ENCODE measurements at regions not wholly inside any gene's neighbourhood (a gene's known extent, or its start where the extent isn't known, plus 50 kb on each side); places are given as distances from the start of the nearest gene placed in this dataset.

DNA sequence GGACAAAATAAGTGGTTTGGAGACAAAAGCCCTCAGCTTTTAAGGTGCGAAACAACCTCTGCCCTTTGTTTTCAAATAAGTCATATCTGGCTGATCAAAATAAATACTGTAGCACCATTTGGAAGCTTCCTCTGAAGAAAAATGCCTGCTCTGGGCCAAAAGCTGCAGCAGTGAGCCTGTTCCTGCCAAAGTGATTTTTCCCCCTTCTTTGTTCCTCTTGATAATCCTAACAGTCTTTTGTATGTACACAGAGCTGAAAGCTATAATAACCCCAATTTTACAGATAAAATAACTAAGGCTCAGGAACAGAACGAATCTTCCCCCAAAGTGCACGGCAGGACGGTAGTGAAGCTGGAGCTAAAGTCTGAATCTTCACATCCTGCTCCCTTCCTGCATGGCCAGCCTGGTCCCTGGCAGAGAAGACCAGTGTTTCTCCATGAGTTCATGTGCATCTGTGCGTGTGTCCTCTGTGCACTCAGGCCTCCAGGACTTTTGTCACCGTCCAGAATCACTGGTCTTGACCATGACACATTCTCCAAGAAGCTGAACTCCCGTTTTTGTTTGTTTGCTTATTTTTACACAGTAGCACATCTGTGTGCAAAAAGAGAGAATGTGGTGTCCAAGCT is 2114.1 kb upstream of the PIK3C3 start (continued):
- TF ChIP-seq, protein P1, sequence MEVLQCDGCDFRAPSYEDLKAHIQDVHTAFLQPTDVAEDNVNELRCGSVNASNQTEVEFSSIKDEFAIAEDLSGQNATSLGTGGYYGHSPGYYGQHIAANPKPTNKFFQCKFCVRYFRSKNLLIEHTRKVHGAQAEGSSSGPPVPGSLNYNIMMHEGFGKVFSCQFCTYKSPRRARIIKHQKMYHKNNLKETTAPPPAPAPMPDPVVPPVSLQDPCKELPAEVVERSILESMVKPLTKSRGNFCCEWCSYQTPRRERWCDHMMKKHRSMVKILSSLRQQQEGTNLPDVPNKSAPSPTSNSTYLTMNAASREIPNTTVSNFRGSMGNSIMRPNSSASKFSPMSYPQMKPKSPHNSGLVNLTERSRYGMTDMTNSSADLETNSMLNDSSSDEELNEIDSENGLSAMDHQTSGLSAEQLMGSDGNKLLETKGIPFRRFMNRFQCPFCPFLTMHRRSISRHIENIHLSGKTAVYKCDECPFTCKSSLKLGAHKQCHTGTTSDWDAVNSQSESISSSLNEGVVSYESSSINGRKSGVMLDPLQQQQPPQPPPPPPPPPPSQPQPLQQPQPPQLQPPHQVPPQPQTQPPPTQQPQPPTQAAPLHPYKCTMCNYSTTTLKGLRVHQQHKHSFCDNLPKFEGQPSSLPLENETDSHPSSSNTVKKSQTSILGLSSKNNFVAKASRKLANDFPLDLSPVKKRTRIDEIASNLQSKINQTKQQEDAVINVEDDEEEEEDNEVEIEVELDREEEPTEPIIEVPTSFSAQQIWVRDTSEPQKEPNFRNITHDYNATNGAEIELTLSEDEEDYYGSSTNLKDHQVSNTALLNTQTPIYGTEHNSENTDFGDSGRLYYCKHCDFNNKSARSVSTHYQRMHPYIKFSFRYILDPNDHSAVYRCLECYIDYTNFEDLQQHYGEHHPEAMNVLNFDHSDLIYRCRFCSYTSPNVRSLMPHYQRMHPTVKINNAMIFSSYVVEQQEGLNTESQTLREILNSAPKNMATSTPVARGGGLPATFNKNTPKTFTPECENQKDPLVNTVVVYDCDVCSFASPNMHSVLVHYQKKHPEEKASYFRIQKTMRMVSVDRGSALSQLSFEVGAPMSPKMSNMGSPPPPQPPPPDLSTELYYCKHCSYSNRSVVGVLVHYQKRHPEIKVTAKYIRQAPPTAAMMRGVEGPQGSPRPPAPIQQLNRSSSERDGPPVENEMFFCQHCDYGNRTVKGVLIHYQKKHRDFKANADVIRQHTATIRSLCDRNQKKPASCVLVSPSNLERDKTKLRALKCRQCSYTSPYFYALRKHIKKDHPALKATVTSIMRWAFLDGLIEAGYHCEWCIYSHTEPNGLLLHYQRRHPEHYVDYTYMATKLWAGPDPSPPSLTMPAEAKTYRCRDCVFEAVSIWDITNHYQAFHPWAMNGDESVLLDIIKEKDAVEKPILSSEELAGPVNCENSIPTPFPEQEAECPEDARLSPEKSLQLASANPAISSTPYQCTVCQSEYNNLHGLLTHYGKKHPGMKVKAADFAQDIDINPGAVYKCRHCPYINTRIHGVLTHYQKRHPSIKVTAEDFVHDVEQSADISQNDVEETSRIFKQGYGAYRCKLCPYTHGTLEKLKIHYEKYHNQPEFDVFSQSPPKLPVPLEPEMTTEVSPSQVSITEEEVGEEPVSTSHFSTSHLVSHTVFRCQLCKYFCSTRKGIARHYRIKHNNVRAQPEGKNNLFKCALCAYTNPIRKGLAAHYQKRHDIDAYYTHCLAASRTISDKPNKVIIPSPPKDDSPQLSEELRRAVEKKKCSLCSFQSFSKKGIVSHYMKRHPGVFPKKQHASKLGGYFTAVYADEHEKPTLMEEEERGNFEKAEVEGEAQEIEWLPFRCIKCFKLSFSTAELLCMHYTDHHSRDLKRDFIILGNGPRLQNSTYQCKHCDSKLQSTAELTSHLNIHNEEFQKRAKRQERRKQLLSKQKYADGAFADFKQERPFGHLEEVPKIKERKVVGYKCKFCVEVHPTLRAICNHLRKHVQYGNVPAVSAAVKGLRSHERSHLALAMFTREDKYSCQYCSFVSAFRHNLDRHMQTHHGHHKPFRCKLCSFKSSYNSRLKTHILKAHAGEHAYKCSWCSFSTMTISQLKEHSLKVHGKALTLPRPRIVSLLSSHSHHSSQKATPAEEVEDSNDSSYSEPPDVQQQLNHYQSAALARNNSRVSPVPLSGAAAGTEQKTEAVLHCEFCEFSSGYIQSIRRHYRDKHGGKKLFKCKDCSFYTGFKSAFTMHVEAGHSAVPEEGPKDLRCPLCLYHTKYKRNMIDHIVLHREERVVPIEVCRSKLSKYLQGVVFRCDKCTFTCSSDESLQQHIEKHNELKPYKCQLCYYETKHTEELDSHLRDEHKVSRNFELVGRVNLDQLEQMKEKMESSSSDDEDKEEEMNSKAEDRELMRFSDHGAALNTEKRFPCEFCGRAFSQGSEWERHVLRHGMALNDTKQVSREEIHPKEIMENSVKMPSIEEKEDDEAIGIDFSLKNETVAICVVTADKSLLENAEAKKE (CRISPR knock-in tag; IDR thresholded peaks at IDR 0.05) = no peak
- TF ChIP-seq, protein P2, sequence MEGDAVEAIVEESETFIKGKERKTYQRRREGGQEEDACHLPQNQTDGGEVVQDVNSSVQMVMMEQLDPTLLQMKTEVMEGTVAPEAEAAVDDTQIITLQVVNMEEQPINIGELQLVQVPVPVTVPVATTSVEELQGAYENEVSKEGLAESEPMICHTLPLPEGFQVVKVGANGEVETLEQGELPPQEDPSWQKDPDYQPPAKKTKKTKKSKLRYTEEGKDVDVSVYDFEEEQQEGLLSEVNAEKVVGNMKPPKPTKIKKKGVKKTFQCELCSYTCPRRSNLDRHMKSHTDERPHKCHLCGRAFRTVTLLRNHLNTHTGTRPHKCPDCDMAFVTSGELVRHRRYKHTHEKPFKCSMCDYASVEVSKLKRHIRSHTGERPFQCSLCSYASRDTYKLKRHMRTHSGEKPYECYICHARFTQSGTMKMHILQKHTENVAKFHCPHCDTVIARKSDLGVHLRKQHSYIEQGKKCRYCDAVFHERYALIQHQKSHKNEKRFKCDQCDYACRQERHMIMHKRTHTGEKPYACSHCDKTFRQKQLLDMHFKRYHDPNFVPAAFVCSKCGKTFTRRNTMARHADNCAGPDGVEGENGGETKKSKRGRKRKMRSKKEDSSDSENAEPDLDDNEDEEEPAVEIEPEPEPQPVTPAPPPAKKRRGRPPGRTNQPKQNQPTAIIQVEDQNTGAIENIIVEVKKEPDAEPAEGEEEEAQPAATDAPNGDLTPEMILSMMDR (conservative IDR thresholded peaks at IDR 0.05; ENCODE audit: low read depth in 2 of 2) = no peak
- TF ChIP-seq CREB1 (CRISPR knock-in tag; IDR thresholded peaks at IDR 0.05; ENCODE audit: low read depth) (no peak), EZH2phosphoT487 (IDR thresholded peaks at IDR 0.05; ENCODE audit: unreplicated experiment) (no peak)
- TF ChIP-seq, protein P3, sequence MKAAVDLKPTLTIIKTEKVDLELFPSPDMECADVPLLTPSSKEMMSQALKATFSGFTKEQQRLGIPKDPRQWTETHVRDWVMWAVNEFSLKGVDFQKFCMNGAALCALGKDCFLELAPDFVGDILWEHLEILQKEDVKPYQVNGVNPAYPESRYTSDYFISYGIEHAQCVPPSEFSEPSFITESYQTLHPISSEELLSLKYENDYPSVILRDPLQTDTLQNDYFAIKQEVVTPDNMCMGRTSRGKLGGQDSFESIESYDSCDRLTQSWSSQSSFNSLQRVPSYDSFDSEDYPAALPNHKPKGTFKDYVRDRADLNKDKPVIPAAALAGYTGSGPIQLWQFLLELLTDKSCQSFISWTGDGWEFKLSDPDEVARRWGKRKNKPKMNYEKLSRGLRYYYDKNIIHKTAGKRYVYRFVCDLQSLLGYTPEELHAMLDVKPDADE (IDR thresholded peaks at IDR 0.05) = no peak

DNA sequence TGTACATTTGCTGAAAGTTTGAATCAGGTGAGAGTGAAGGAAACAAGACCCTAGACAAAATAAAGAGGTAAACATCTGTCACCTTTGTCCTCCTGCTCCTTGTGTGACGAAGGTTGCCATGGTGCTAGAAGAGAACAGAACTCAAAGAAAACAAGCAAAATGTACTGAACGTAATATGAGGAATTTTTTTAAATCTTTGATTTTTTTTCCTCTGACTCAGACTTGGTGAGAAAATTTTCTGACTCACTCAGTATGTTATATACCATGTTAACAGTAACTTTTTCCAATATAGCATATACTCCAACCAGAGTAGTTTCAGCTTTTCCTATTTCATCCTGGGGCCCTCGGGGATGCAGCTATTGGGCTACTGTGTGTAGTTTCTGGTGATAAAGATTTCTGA is 2114.6 kb upstream of the PIK3C3 start:
- Mint-ChIP-seq H3K27me3 (ENCODE audit: insufficient read depth, low read depth, poor library complexity) (peaks cover 13% of the 10 kb centered on the region), H3K9me3 (no peaks in the 10 kb centered on the region), H3K4me1 (peaks cover 21% of the 10 kb centered on the region), H3K27ac (no peak overlapping the region), H3K36me3 (ENCODE audit: low read depth) (no peaks in the 10 kb centered on the region), H3K4me3 (no peak overlapping the region)
- Histone ChIP-seq H3K79me2 (replicated peaks; ENCODE audit: insufficient read depth) (no peaks in the 10 kb centered on the region), H3K27ac (ENCODE audit: low read depth) (no peak overlapping the region), H3K4me2 (0 out of 2 replicates have a peak overlapping the region, but pooled peaks have one; percentile 94), H3K36me3 (ENCODE audit: insufficient read depth) (no peaks in the 10 kb centered on the region), H3K9me2 (ENCODE audit: insufficient read depth) (no peaks in the 10 kb centered on the region), H3K4me3 (no peak overlapping the region), H4K20me1 (replicated peaks; ENCODE audit: insufficient read depth) (no peaks in the 10 kb centered on the region), H3K4me1 (ENCODE audit: insufficient read depth) (peaks cover 8% of the 10 kb centered on the region), H3F3A (replicated peaks; ENCODE audit: low read depth) (no peaks in the 10 kb centered on the region), H3K27me3 (ENCODE audit: insufficient read depth) (peaks cover 22% of the 10 kb centered on the region), H2AFZ (no peak overlapping the region; the same call in 1 of the 2 replicates)
- ATAC-seq = no peak
- TF ChIP-seq EZH2 (IDR thresholded peaks at IDR 0.05; ENCODE audit: low read depth, unreplicated experiment) (no peak), JUNB (IDR thresholded peaks at IDR 0.05; ENCODE audit: unreplicated experiment) (no peak), ZNF331 (CRISPR knock-in tag; IDR thresholded peaks at IDR 0.05; ENCODE audit: low read depth) (no peak), STAT1 (IDR thresholded peaks at IDR 0.05; ENCODE audit: unreplicated experiment) (no peak)
- TF ChIP-seq, protein P3 (IDR thresholded peaks at IDR 0.05) = no peak
- DNase-seq (ENCODE audit: low spot score) = no peak

All from GM23338 (cell line).